OCI-LY7 (cell line): ENCODE measurements at regions not wholly inside any gene's neighbourhood (a gene's known extent, or its start where the extent isn't known, plus 50 kb on each side); places are given as distances from the start of the nearest gene placed in this dataset.

Source experiments
- BruUV-seq: library from RNA; stranded (reverse); fragments of 400-500 nt; replicated peaks from 2 replicates; lab custom pipeline; 2021; lab: Mats Ljungman, UMichigan
- CTCF ChIA-PET: fragments of 300-600 bp; sonication (Branson Sonifier 250); formaldehyde crosslinking; loops from one replicate; lab custom pipeline; 2022; ENCODE audit warnings: antibody characterized with exemption; ENCODE audit not compliant: unreplicated experiment; lab: Charles Lee
- POLR2A ChIA-PET: fragments of 300-600 bp; sonication (Branson Sonifier 250); formaldehyde crosslinking; loops from one replicate; lab custom pipeline; 2022; ENCODE audit warnings: antibody characterized with exemption; lab: Charles Lee
- DNase-seq: peaks from one replicate; pipeline ENCODE4 v3.0.0-alpha.2; 2015; ENCODE audit warnings: low spot score
- H2AFZ ChIP-seq: fragments of 200-600 bp; sonication (generic), shearing (Covaris generic); 2 replicates; pipeline ENCODE4 v1.6.1; 2014; ENCODE audit warnings: mild to moderate bottlenecking, antibody characterized with exemption, low read length, moderate library complexity
- H3K27ac ChIP-seq: fragments of 200-600 bp; sonication (generic); 2 replicates; pipeline ENCODE4 v1.5.1; 2014; ENCODE audit warnings: mixed run types, low read depth, mild to moderate bottlenecking, moderate library complexity, low read length, inconsistent platforms; ENCODE audit not compliant: poor library complexity, severe bottlenecking
- H3K36me3 ChIP-seq: fragments of 200-600 bp; sonication (generic); 2 replicates; pipeline ENCODE4 v1.6.1; 2014; ENCODE audit warnings: mild to moderate bottlenecking, antibody characterized with exemption, low read length, moderate library complexity, mixed read lengths; ENCODE audit not compliant: insufficient read depth
- H3K4me1 ChIP-seq: fragments of 200-600 bp; sonication (generic); 2 replicates; pipeline ENCODE4 v1.5.1; 2014; ENCODE audit warnings: mild to moderate bottlenecking, low read length; ENCODE audit not compliant: insufficient read depth, poor library complexity, severe bottlenecking
- H3K4me2 ChIP-seq: fragments of 200-600 bp; sonication (generic); 2 replicates; pipeline ENCODE4 v1.6.1; 2014; ENCODE audit warnings: mild to moderate bottlenecking, low read length
- H3K4me3 ChIP-seq: fragments of 200-600 bp; sonication (generic); 2 replicates; pipeline ENCODE4 v1.5.1; 2014; ENCODE audit warnings: mild to moderate bottlenecking, low read depth, low read length; ENCODE audit not compliant: poor library complexity, severe bottlenecking
- H3K79me2 ChIP-seq: fragments of 200-600 bp; sonication (generic); 2 replicates; pipeline ENCODE4 v1.6.1; 2016; ENCODE audit warnings: low read depth, mild to moderate bottlenecking, low read length, moderate library complexity, mixed read lengths; ENCODE audit not compliant: insufficient read depth
- H3K9me2 ChIP-seq: fragments of 200-600 bp; sonication (generic); 2 replicates; pipeline ENCODE4 v1.6.1; 2016; ENCODE audit warnings: mild to moderate bottlenecking, low read length, mixed read lengths; ENCODE audit not compliant: insufficient read depth
- H3K9me3 ChIP-seq: fragments of 200-600 bp; sonication (generic); 2 replicates; pipeline ENCODE4 v1.6.1; 2014; ENCODE audit warnings: mild to moderate bottlenecking, mixed run types, low read length, mixed read lengths
- H4K20me1 ChIP-seq: fragments of 200-600 bp; sonication (generic); 2 replicates; pipeline ENCODE4 v1.6.1; 2014; ENCODE audit warnings: mild to moderate bottlenecking, antibody characterized with exemption, low read length, moderate library complexity, mixed read lengths; ENCODE audit not compliant: insufficient read depth
- CTCF ChIP-seq: fragments of 200-600 bp; sonication (generic); conservative IDR thresholded peaks from 2 replicates; pipeline ENCODE4 v1.5.1; 2014; ENCODE audit warnings: mild to moderate bottlenecking, antibody characterized with exemption, low read length, moderate library complexity, mixed read lengths
- EZH2phosphoT487 ChIP-seq: fragments of 200-600 bp; sonication (generic); IDR thresholded peaks from 2 replicates; pipeline ENCODE4 v1.6.1; 2018; ENCODE audit warnings: low read depth, borderline replicate concordance, mild to moderate bottlenecking, mixed run types, antibody characterized with exemption, low read length, moderate library complexity, mixed read lengths
- intact Hi-C: fragments of 100-400 bp; cut with micrococcal nuclease; formaldehyde crosslinking; loops from one replicate; pipeline ENCODE4 v1.10.0; 2022; ENCODE audit not compliant: unreplicated experiment

DNA sequence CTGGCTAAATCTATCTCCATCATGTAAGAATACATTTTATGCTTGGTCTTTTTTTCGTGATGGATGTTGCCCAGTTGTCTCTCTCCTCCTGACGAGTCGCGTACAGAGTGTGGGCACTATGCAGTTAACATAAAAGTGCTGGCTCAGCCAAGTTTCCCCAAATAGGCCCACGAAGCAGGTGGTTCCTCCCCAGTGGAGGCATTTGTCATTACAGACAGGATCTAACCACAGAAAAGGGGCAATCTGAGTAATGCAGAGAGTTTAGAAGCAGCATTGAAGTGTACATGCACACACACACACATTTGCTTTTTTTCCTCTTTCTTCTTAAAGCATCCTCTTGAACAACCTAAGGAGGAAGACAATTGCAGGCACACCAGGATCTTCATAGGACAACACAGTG is 188.7 kb upstream of the VCX start:
- no peaks in the 10 kb centered on the region for H3K36me3 ChIP-seq
- BruUV-seq: no TSS peak
- H3K4me3 ChIP-seq: no peak overlapping the region
- H3K9me3 ChIP-seq: no peaks in the 10 kb centered on the region
- no peak overlapping the region for H3K27ac ChIP-seq
- no peaks in the 10 kb centered on the region for H3K79me2 ChIP-seq
- no peak overlapping the region for H3K4me2 ChIP-seq
- H3K9me2 ChIP-seq: no peaks in the 10 kb centered on the region
- intact Hi-C loops: no loop called here
- DNase-seq: no peak
- POLR2A ChIA-PET: no interaction called here
- no peaks in the 10 kb centered on the region for H4K20me1 ChIP-seq
- CTCF ChIA-PET: no interaction called here
- TF ChIP-seq CTCF: no peak
- no peak for TF ChIP-seq EZH2phosphoT487
- H3K4me1 ChIP-seq: no peaks in the 10 kb centered on the region
- H2AFZ ChIP-seq: no peak overlapping the region

DNA sequence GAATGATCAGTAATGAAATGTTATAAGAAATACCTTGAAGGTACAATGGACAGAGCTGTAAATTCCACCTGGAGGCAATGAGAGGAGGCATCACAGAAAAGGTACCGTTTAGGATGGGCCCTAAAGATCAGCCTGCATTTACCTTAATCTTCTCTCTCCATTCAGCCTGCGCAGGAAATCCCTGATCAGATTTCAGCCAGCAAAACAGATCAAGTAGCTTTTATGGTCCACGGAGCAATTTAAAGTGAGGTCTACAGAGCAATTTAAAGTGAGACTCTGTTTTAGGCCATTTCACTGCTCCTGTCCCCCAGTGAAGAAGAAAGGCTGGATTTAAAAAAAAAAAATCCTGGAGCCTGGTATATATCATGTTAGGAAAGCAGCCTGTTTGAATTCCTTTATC is 195.1 kb upstream of the VCX start:
- Histone ChIP-seq H3K4me1 (no peaks in the 10 kb centered on the region), H3K4me3 (no peak overlapping the region), H2AFZ (no peak overlapping the region), H3K79me2 (no peaks in the 10 kb centered on the region), H3K36me3 (no peaks in the 10 kb centered on the region), H3K9me2 (no peaks in the 10 kb centered on the region), H3K4me2 (no peak overlapping the region), H3K9me3 (no peaks in the 10 kb centered on the region), H3K27ac (no peak overlapping the region), H4K20me1 (no peaks in the 10 kb centered on the region)
- no peak for DNase-seq
- TF ChIP-seq CTCF (no peak), EZH2phosphoT487 (no peak)
- no TSS peak for BruUV-seq
- POLR2A ChIA-PET: no interaction called here
- intact Hi-C loops: no loop called here
- CTCF ChIA-PET: no interaction called here

DNA sequence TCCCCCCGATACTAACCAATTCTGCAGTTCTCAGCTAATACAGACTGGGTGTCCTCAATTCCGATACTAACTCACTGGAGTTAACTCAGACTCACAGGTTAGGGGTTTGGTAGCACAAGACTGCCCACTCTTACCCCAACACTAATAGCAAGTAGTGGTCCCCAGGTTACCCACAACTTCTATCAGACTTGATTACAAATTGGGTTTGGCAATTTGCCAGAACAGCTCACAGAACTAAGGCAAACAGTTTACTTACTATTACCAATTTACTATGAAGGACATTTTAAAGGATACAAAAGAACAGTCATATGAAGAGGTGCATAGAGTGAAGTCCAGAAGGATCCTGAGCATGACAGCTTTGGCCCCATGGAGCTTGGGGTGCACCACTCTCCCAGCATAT is 201.8 kb upstream of the VCX start:
- DNase-seq: no peak

More for the DNA sequence above, 201.8 kb upstream of the VCX start:
- TF ChIP-seq EZH2phosphoT487 (no peak), CTCF (no peak)
- Histone ChIP-seq H3K9me3 (no peaks in the 10 kb centered on the region), H3K36me3 (no peaks in the 10 kb centered on the region), H3K4me3 (no peak overlapping the region), H3K4me2 (no peak overlapping the region), H3K79me2 (no peaks in the 10 kb centered on the region), H3K9me2 (no peaks in the 10 kb centered on the region), H4K20me1 (no peaks in the 10 kb centered on the region), H2AFZ (no peak overlapping the region), H3K27ac (no peak overlapping the region), H3K4me1 (no peaks in the 10 kb centered on the region)
- ChIA-PET CTCF (no interaction called here), POLR2A (interaction anchor here (0.8 kb wide), 1 partner anchor 12 kb away, joined by 3 read pairs; no protein-coding TSS in a partner anchor)
- no TSS peak for BruUV-seq
- intact Hi-C loops: no loop called here
